Sigmoid colon (tissue), 6 donors: ENCODE measurements at regions not wholly inside any gene's neighbourhood (a gene's known extent, or its start where the extent isn't known, plus 50 kb on each side); places are given as distances from the start of the nearest gene placed in this dataset.

ENCODE experiments used
- DNase-seq: peaks from one replicate; pipeline ENCODE4 v3.0.0-alpha.2; 2019
- H3K27ac ChIP-seq, 4 donors: fragments of 200-600 bp; sonication (generic); one replicate each; pipeline ENCODE4 v1.5.1; 2016 to 2019; ENCODE audit warnings: mild to moderate bottlenecking in 1 of 4
- H3K27me3 ChIP-seq, 3 donors: fragments of 200-600 bp; sonication (generic); one replicate each; pipeline ENCODE4 v1.5.1; 2019; ENCODE audit warnings: mild to moderate bottlenecking in 1 of 3
- H3K36me3 ChIP-seq, 4 donors: fragments of 200-600 bp; sonication (generic); one replicate each; pipeline ENCODE4 v1.5.1; 2016 to 2019
- H3K4me1 ChIP-seq, 4 donors: fragments of 200-600 bp; sonication (generic); one replicate each; pipeline ENCODE4 v1.5.1; 2017 to 2019
- H3K4me3 ChIP-seq, 4 donors: fragments of 200-600 bp; sonication (generic); one replicate each; pipeline ENCODE4 v1.5.1; 2017 to 2019; ENCODE audit warnings: mild to moderate bottlenecking in 2 of 4, moderate library complexity in 1 of 4
- H3K9me3 ChIP-seq, 4 donors: fragments of 200-600 bp in 3 of 4; sonication (generic) in 3 of 4; one replicate each; pipeline versions ENCODE4 v1.5.1 to v1.6.1; 2013 to 2019
- EP300 ChIP-seq, 4 donors: sonication (generic); formaldehyde crosslinking; IDR thresholded peaks; one replicate each; pipeline ENCODE4 v1.6.1; 2017; ENCODE audit warnings: antibody characterized with exemption in 4 of 4
- POLR2A ChIP-seq, 2 donors: fragments of 450-650 bp; IDR thresholded peaks; one replicate each; pipeline ENCODE4 v1.6.1; 2016; ENCODE audit warnings: antibody characterized with exemption in 2 of 2, mild to moderate bottlenecking in 2 of 2, moderate library complexity in 2 of 2
- POLR2AphosphoS5 ChIP-seq, 4 donors: sonication (generic); formaldehyde crosslinking; IDR thresholded peaks; one replicate each; pipeline ENCODE4 v1.6.1; 2017; ENCODE audit warnings: antibody characterized with exemption in 4 of 4
- WGBS, 2 donors: extraction: QIAGEN DNeasy Blood & Tissue Kit; methylation state at CpG; one replicate each; pipeline ENCODE4 v1.1.7; 2013; 5-methylcytosine and 5-hydroxymethylcytosine counted together
- intact Hi-C: fragments of 100-400 bp; cut with DNase I; formaldehyde crosslinking; loops from one replicate; pipeline ENCODE4 v1.15.1; 2023
- TF ChIP-seq, protein P1 (sequence below), 4 experiments: fragments of 450-650 bp in 3 of 4; fragments of 200-600 bp in 1 of 4; IDR thresholded peaks; one replicate each; pipeline ENCODE4 v1.5.1; 2016 to 2019; ENCODE audit warnings: antibody characterized with exemption in 4 of 4, mild to moderate bottlenecking in 3 of 4, moderate library complexity in 2 of 4
- donor health status: healthy with polysubstance abuse.
- donor health status: healthy.

DNA sequence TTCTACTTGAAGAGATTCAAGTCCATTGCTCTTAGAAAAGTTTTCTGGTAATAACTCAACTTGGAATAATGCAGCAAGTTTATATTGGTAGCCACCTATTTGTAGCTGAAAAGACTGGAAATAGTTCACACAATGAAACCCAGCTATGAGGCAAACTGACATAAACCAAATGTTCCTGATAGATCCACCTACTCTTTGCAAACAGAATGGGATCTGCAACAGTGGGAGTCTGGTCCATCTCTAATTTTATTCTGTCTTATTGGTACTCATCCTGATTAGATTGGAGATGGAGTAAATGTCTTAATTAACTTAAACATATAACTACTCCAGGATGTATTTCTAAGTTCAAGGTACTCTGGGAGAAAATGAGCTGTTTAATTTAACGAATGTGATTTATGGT lies 438.0 kb downstream of the OLFM4 start:
- Histone ChIP-seq H3K27me3 (no peaks in the 10 kb centered on the region), H3K4me1 (no peaks in the 10 kb centered on the region), H3K4me3 (no peak overlapping the region), H3K9me3 (no peaks in the 10 kb centered on the region), H3K27ac (no peak overlapping the region), H3K36me3 (no peaks in the 10 kb centered on the region)
- no peak for DNase-seq
- intact Hi-C loops: no loop called here
- TF ChIP-seq POLR2AphosphoS5 (IDR thresholded peaks at IDR 0.05): no peak
- no peak for TF ChIP-seq EP300 (IDR thresholded peaks at IDR 0.05)
- no peak for TF ChIP-seq POLR2A (IDR thresholded peaks at IDR 0.05)
- TF ChIP-seq, protein P1, sequence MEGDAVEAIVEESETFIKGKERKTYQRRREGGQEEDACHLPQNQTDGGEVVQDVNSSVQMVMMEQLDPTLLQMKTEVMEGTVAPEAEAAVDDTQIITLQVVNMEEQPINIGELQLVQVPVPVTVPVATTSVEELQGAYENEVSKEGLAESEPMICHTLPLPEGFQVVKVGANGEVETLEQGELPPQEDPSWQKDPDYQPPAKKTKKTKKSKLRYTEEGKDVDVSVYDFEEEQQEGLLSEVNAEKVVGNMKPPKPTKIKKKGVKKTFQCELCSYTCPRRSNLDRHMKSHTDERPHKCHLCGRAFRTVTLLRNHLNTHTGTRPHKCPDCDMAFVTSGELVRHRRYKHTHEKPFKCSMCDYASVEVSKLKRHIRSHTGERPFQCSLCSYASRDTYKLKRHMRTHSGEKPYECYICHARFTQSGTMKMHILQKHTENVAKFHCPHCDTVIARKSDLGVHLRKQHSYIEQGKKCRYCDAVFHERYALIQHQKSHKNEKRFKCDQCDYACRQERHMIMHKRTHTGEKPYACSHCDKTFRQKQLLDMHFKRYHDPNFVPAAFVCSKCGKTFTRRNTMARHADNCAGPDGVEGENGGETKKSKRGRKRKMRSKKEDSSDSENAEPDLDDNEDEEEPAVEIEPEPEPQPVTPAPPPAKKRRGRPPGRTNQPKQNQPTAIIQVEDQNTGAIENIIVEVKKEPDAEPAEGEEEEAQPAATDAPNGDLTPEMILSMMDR (IDR thresholded peaks at IDR 0.05): no peak
- 89 to 91% methylated on average over 1 of the region's 1 CpG for WGBS, 2 donors

DNA sequence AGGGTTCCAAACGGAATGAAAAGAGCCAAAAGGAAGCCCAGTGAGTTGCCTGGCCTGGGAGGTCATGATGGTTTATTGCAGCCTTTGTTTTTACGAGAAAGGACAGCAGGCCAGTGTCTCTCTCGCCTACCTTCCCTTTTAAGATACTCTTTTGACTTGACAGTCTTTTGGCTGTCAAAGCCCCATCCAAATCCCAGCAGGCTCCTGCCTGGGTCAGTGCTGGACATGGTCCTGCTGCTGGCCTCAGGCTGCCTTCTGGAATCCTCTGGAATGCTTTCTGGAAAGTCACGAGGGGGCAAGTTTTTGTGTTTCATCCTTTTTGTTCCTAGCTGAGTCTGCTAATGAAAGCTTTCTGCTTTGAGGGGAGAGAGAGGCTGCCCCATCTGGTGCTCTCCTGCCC lies 444.8 kb downstream of the OLFM4 start:
- Histone ChIP-seq H3K4me1 (no peaks in the 10 kb centered on the region), H3K9me3 (peaks cover 0 to 5% (median 0%) of the 10 kb centered on the region in 4 donors), H3K4me3 (no peak overlapping the region), H3K36me3 (no peaks in the 10 kb centered on the region), H3K27me3 (no peaks in the 10 kb centered on the region), H3K27ac (no peak overlapping the region)
- intact Hi-C loops: no loop called here
- DNase-seq: no peak
- TF ChIP-seq POLR2A (IDR thresholded peaks at IDR 0.05): no peak
- TF ChIP-seq EP300 (IDR thresholded peaks at IDR 0.05): no peak
- TF ChIP-seq, protein P1 (IDR thresholded peaks at IDR 0.05): no peak
- no peak for TF ChIP-seq POLR2AphosphoS5 (IDR thresholded peaks at IDR 0.05)
- WGBS, 2 donors: 37% methylated on average over 4 of the region's 4 CpGs

DNA sequence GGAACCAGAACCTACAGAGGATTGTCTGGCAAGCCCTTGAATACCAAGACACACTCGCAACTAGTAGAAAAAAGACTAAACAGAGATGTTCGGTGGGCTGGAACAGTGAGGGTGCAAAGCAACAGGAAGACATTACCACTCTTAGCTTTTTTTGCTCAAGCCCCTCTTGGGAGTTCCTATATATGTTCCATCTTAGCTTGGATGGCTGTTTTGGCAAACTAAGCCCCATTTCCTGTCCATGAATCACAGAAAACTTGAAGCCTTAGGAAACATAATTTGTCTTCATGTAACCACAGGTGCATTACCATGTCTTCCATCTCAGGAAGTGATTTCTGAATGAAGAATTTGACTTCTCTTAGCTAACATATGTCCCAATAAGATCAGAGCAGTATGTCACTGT lies 446.3 kb downstream of the OLFM4 start:
- DNase-seq: no peak
- H3K4me3 ChIP-seq: no peak overlapping the region
- no peak overlapping the region for H3K27ac ChIP-seq
- no peaks in the 10 kb centered on the region for H3K36me3 ChIP-seq
- TF ChIP-seq EP300 (IDR thresholded peaks at IDR 0.05) (no peak), POLR2A (IDR thresholded peaks at IDR 0.05) (no peak), POLR2AphosphoS5 (IDR thresholded peaks at IDR 0.05) (no peak)
- TF ChIP-seq, protein P1 (IDR thresholded peaks at IDR 0.05): no peak
- H3K4me1 ChIP-seq: no peaks in the 10 kb centered on the region
- peaks cover 0 to 5% (median 0%) of the 10 kb centered on the region in 4 donors for H3K9me3 ChIP-seq
- H3K27me3 ChIP-seq: no peaks in the 10 kb centered on the region
- WGBS, 2 donors: 74 to 75% methylated on average over 2 of the region's 2 CpGs
- intact Hi-C loops: no loop called here

DNA sequence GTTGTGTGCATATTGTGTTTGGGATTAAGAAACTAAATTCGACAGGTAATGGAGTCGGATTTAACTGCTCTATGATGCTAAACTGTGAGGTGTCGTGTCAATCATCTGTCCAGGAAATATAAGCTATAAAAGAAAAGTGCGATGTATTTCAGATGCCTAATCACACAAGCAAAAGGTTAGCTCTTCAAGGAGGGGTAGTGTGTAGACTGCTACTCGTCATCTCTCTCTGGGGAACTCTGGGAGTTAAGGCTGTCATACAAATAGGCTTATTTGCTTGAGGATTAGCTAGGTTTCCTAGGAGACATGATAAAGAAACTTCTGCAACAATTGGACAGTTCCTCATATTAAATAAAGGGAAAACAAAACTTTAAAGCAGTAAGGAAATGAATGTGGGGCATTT lies 462.1 kb downstream of the OLFM4 start:
- Histone ChIP-seq H3K36me3 (no peaks in the 10 kb centered on the region), H3K27ac (no peak overlapping the region), H3K9me3 (no peaks in the 10 kb centered on the region), H3K4me3 (no peak overlapping the region), H3K4me1 (no peaks in the 10 kb centered on the region), H3K27me3 (no peaks in the 10 kb centered on the region)
- intact Hi-C loops: no loop called here
- no peak for DNase-seq
- TF ChIP-seq POLR2AphosphoS5 (IDR thresholded peaks at IDR 0.05) (no peak), POLR2A (IDR thresholded peaks at IDR 0.05) (no peak), EP300 (IDR thresholded peaks at IDR 0.05) (no peak)
- TF ChIP-seq, protein P1 (IDR thresholded peaks at IDR 0.05): no peak
- 67% methylated on average over 5 of the region's 5 CpGs for WGBS, 2 donors

DNA sequence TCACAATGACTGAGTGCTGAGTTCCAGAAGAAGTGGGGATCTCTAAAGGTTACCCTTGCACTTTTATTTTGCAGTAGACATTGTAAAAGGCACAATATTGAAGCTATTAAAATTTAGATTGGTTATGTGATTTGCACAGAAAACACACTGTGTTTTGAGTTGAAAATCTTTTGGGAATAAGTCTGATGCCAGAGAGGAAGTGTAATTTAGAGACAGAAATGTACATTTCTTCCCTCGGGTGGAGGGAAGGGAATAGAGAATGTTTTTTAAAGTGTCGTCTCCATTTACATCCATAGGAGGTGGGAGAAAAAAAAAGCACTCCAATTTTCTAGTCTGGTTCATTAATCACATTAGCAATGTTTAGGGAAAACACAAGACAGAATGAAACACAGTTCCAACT lies 465.8 kb downstream of the OLFM4 start:
- no peak overlapping the region for H3K27ac ChIP-seq
- H3K27me3 ChIP-seq: no peaks in the 10 kb centered on the region
- 70 to 79% methylated on average over 2 of the region's 2 CpGs for WGBS, 2 donors
- H3K4me3 ChIP-seq: no peak overlapping the region
- intact Hi-C loops: no loop called here
- DNase-seq: no peak
- H3K9me3 ChIP-seq: no peaks in the 10 kb centered on the region
- TF ChIP-seq EP300 (IDR thresholded peaks at IDR 0.05) (no peak), POLR2AphosphoS5 (IDR thresholded peaks at IDR 0.05) (no peak), POLR2A (IDR thresholded peaks at IDR 0.05) (no peak)
- TF ChIP-seq, protein P1 (IDR thresholded peaks at IDR 0.05): no peak
- no peaks in the 10 kb centered on the region for H3K4me1 ChIP-seq
- no peaks in the 10 kb centered on the region for H3K36me3 ChIP-seq
